ENCODE measurements at regions not wholly inside any gene's neighbourhood (a gene's known extent, or its start where the extent isn't known, plus 50 kb on each side); places are given as distances from the start of the nearest gene placed in this dataset.
"Not testable (repeated sequence)": the region's sequence is repeated elsewhere in the genome, so short reads cannot be mapped to it uniquely, and the experiment has no call there.

DNA sequence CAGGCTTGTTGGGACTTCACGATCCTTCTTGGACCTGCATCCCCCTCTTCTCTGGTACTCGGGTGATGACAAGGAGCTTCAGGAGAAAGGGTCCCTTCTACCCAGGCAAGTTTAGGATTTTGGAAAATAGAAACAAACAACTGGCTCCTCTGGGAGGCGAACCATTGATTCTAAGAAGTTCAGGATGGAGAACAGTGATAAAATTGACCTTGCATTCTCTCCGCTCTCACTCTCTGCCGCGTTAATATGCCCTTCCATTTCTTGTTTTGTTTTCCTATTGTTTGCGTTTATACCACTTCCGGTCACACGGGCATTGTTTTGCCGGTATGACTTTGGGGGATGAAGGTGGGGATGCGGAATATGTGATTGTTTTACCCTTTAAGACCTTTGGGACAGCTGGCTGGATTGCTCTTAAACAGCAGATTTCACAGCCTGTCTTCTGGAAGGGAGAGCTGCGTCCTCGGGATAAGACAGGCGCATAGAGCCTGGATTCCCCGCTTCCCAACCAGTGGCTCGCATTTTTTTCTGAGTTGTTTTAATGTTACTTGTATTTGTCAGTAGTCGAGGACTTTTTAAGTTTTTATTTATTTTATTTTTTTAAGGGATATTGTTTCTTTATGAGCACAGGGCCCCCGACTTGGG is 144.3 kb upstream of the ZNF184 start:
- no peak for DNase-seq

DNA sequence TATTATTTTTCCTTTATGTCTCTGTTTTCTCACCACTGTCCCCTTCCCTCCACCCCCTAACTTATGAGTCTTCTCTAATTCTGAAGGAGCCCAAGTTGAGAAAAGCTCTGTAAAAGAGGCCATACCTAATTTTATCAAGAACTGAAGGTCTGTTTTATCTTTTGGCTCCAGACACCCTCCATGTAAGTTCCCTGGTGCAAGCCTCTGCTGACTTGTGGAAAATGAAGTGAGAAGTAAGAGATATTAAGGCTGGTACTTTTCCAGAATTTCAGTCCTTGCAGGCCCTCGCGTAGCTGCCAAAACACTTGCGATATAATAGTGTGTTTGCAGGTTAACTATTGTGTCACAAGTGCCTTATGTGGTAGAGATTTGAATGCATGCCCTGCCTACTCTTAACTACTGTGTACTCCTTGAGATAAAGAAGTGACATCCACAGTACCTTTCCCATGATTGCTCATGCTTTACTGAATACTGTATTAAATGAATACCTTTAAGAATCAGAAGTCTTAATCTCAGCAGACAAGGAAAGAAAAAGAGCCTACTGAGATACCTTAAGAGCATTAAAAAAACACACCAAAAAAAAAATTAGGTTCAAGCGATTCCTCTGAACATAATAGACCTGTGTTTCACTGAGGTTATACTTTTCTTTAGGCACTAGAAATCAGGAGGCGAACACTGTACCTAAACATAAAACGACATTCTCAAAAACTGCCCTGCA is 143.6 kb upstream of the ZNF184 start:
- no peak for DNase-seq

DNA sequence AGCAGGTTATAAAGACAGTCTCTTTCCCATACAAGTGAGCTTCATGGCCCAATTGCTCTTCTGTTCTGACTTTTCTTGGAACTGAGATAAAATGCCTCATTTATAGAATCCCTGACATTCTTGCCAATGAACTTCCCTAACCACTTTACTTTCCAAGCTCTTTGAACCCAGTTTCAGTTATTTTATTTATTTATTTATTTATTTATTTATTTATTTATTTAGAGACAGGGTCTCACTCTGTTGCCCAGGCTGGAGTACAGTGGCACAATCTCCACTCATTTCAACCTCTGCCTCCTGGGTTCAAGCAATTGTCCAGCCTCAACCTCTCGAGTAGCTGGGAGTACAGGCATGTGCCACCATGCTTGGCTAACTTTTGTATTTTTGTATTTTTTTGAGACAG is 138.5 kb upstream of the ZNF184 start:
- no peak for DNase-seq

DNA sequence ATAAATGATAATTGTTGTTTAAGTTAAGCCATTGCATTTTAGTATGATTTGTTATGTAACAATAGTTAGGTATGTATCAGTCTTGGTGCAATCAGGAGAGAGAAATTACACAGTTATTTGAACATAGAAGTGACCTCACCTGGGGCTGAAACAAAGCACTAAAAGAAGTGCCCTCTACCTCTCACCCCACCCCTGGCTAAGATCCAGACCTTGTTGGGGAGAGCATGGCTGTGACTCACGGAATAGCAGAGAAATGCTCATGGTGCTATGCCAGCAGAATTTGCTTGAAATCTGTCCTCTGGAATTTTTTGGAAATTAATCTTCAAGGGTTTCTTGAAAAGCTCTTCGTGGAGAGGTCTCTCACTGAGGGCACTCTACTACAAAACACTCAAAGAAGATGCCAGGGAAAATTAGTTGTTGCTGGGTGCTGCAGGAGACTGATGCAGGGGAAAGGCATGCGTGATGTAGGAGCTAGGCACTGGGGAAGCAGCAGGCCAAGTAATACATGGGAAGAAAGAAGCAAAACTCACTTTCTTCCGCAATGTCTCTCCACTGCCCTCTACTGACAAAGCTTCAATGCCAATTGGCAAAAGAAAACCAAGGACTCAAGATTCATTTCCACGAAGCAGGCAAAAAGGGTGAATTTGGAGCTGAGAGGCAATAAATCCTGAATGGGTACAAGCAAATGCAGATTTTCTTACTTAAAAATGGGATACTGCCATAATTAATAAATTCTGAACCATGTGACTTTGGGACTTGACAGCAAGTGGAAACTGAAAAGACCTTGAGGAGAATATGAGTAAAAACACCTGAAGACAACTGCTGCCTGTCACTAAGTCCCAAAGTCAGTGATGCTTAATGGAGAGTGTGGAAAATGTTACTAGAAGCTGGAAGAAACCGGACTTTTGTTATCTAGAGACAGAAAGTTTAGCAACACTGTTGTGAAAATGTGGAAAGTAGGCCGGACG is 136.3 kb upstream of the ZNF184 start:
- peak; percentile 17 for DNase-seq

DNA sequence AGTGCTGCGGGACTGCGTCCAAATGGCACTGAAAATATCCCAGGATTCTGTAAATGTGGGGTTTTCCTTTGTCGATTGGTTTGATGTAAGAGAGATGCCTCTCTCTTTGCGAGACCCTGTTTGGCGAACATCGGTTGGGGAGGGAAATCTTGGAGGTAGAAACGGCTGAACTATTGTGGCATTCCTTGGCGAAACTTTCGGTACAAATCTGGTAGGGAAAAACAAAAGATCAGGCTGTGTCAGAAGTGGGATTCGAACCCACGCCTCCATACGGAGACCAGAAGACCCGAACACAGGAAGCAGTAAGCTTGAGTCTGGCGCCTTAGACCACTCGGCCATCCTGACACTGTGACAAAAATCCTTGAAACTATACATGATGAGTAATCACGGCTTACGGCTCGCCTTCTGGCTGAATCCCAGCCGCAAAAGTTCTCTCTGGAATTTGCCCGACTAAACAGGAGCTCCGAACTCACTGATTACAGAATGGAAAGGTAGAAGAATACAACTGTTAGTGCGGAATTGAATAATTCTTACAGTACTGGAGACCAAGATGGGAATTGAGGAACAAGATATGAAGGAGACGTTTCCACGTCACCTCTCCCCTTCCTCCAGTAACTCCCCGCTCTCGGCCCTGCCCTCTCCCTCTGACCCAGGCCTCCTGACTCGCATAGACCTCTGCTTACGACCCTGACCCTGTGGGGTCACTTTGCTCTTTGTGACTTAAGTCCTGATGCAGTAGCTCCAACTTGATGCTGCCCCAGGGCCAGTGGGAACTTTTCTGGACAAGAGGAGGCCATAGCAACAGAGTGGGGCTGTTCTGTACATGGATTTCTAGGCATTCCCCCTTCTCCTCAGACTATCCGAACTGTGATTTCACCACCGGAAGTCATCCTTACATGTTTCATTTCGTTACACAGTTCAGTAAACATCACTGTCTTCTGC is 132.8 kb upstream of the ZNF184 start:
- DNase-seq = peak; percentile 43

DNA sequence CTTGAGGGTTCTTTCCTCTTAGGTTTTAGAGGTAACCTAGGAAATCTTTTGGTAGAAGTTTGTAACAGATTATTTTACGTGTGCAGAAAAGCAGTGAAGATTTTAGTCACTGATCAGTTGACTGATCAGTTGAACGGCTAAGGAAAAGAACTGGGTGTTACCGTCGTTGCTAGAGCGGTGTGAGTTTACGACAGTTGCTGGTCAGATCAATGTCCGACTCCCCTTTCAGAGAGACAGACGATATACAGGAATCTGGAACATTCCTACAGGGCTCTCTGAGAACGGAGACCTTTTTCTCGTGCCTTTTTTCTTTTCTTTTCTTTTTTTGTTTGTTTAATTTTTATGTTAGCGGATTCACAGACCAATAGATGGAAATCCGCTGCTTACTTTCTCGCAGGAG is 132.1 kb upstream of the ZNF184 start:
- no peak for DNase-seq

DNA sequence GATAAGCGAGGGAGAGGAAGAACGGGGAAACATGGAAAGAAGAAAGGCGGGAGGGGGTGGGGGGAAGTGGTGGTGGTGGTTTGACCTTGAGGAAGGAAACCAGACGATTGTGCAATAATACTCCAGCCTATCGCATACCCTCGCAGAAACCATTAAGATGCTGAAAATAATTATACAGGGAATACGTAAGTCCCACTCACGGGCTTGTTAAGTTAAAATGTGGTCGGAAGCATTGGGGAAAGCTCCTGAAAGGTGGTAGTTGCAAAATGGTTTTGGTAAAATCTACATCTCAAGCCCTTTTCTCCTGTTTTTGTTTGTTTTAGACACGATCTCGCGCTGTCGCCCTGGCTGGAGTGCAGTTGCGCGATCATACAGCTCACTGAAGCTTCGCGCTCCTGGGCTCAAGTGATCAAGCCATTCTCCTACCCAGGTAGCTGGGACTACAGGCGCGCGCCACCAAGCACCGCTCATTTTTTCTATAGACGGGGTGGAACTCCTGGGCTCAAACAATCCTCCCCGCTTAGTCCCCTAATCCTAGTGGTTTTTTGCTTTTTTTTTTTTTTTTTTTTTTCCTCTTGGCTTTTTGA is 128.9 kb upstream of the ZNF184 start:
- DNase-seq = no peak

DNA sequence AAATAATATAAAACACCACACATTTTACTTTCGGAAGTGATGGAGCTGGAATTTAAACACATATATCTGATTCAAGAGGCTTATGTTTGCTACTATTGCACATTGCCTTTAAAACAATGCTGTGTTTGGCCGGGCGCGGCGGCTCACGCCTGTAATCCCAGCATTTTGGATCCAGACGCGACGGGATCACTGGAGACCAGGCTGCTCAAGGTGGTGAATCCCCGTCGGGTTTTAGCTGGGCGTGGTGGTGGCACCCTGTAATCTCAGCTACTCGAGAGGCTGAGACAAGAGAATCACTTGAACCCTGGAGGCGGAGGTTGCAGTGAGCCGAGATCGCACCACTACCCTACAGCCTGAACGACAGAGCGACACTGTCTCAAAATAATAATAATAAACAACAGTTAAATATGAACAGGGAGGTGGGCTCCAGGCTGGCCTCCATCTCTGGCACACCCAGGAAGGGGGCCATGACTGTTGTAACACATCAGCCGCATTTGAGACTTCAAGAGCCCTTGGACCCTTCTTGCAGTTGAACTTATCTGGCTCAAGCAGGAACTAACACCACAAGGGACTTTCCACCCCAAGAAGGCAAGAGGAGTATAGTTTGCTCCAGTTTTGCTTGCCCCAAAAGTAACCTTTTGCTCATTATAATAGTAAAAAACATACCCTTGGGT is 127.1 kb upstream of the ZNF184 start:
- DNase-seq = no peak

DNA sequence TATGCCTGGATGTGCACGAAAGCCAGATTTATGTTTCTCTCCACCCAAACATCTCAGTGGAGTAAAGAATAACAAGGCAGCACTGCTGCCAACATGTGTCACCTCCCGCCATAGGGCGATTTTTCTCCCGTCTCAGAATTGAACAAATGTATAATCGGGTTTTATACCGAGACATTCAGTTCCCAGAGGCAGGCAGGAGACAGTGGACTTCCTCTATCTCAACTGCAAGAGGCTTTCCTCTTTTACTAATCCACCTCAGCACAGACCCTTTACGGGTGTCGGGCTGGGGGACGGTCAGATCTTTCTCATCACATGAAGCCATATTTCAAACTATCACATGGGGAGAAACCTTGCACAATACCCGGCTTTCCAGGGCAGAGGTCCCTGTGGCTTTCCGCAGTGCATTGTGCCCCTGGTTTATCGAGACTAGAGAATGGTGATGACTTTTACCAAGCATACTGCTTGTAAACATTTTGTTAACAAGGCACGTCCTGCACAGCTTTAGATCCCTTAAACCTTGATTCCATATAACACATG is 124.2 kb upstream of the ZNF184 start:
- not testable (repeated sequence) for DNase-seq

DNA sequence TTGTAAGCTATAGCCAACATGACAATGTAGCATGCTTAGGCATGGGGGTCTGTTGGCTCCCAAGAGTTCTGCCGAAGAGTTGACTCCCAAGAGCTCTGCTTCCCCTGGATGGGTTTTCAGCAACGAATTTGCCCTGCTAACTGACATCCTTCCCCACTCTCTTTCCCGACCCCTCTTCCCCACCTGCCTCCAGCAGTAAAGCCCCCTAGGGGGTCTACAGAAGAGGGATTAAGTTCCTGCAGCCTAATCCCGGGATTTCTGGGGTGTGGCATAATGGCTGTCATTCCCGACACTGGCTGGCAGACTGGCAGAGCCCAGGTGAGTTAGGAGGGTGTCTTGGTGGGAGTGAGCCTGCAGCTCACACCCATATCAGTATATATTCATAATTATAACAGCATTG is 121.0 kb upstream of the ZNF184 start:
- DNase-seq = no peak

DNA sequence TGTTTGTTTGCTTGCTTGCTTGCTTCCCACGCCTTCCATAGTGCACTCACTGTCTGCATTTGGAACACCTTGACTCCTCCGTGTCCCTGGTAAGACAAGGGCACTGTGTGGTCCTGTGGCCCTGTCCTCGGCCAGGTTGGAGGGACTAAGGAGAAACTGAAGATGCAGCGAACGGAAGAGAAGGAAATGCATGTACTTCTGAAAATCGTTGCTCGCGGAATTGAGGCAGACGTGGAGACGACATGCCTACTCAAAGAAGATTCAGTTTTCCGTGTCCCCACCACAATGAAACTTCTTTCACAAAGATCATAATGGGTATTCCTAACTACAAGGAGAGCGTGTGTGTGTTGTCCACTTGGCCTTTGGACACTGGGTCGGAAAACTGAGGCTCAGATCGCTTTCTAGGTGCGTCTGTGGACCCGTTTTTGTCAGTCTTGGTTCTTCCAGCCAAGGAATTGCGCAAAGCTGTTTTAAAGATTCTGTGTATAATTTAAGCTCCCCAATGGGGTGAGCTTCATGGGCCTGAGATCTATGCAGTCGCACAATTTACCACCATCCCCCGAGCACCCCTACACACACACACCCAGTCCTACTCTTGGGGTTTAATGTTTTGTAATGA is 120.4 kb upstream of the ZNF184 start:
- no peak for DNase-seq

DNA sequence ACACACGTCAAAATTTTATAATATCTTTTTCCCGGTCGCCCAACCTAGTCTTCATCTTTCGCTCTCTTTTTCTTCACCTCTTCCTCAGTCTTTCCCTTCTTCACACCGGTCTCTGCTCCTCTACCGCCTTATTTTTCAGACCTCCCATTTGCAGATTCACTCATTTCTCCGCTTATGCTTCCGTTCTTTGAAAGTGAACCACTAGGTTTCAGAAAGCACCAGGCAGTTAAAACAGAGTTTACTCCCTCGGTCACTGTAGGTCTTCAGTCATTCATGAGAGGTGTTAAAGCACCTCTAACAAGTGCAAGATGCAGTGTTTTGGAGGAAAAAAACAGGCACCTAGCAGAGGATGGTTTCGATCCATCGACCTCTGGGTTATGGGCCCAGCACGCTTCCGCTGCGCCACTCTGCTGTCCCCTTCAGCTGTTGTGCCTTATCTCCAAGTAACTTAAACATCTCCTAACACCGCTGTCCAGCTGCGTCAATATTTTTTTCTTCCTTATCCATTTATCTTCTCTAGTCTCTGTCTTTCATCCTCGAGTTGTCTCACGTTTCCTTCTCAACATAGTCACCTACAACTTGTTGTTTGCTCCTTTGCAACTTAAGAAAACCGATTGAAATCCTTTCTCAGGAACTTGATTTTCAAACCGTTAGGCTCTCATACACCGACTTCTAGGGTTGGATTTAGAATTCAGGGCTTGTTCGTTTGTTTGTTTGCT is 119.7 kb upstream of the ZNF184 start:
- peak; percentile 65 for DNase-seq

DNA sequence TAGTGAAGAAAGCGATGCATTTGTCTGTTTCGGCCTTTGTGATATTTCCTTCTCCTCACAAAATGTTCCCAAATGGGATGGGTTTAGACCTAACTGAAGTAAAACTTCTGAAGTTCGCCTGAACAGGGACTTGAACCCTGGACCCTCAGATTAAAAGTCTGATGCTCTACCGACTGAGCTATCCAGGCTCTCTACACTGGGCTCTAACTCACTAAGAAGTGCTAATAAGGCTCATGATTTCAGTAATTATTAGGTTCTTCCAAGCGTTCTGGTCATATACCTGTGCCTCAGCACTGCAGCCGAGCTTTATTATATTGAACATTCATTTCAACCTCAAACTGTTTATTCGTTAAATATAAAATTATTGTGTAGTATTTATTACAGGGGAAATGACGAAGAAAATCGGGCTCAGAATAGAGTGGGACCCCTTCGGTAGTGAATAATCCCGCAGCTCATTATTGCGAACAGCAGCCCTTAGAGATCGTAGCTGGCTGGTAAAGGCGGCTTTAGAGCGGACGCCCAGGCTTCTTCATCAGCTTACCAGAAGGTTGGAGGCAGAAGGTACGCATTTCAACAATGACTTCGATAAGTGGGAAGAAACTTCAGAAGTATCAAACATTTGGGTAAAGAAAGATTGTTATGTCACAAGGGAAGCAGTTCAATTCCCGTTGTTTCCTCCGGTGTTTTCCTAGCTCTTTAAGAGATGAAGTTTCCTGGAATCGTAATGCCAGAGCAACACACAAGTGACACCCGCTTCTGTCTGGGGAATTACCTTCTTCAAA is 119.0 kb upstream of the ZNF184 start:
- peak; percentile 36 for DNase-seq

DNA sequence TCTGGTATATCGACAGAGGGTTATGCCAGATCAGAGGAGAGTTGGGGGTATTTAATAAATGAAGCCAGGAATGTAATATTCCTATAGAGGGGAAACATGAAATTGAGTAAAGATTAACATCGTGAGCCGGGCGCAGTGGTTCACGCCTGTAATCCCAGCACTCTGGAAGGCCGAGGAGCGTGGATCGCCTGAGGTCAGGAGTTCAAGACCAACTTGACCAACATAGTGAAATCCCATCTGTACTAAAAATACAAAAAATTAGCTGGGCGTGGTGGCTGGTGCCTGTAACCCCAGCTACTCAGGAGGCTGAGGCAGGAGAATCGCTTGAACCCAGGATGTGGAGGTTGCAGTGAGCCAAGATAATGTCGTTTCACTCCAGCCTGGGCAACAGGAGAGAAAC is 112.4 kb upstream of the ZNF184 start:
- not testable (repeated sequence) for DNase-seq

DNA sequence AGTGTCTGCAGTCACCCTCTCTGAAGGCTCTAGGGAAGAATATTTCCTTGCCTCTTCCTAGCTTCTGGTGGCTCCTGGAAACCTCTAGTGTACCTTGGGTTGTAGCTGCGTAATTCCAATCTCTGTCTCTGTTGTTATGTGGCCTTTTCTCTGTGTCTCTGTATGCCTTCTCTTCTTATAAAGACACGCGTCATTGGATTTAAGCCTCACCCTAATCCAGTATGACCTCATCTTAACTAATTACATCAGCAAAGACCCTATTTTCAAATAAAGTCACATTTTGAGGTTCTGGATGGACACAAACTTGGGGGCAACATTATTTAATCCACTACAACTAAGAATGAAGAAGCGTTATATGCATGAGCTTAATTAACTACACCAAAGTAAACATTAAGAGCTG is 111.4 kb upstream of the ZNF184 start:
- no peak for DNase-seq

DNA sequence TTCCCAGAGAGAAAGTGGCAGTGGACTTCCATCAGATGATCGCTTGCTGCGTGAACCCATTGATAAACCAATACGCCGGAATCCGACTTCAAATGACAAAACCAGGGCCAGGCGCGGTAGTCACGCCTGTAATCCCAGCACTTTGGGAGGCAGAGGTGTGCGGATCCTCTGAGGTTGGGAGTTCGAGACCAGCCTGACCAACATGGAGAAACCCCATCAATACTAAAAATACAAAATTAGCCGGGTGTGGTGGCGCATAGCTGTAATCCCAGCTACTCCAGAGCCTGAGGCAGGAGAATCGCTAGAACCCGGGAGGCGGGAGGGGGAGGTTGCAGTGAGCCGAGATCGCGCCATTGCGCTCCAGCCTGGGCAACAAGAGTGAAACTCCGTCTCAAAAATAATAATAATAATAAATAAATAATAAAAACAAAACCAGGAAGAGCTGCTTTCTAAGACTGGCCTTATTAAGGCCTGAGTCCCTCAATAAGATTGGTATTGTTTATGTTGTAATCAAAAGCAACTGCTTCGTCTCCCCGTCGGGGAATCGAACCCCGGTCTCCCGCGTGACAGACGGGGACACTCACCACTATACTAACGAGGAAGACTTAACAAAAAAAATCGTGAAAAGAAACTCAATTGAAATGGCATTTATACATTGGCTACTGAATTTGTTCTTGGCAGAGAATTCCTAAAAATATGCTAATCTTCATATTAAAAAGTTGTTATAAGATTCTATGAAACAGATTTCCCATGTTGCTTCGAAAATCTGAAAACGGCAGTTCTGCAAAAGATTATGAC is 110.2 kb upstream of the ZNF184 start:
- peak; percentile 80 for DNase-seq

DNA sequence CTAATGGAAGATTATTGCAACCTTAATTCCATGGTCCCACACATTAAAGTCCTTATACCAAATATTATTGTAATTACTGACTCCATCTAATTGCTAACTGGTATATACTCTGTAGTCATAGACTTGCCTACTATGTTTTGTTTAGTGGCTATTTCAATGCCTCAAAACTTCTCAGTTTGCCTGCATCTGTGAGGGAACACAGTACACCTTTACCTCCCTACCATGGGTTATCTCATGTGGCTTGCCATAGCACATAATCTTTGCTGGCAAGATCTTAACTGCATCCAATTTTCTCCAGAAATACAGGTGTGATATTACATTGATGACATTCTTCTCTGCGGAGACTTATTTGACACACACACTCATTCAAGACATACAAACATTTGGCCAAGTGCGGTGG is 107.1 kb upstream of the ZNF184 start:
- DNase-seq = no peak

DNA sequence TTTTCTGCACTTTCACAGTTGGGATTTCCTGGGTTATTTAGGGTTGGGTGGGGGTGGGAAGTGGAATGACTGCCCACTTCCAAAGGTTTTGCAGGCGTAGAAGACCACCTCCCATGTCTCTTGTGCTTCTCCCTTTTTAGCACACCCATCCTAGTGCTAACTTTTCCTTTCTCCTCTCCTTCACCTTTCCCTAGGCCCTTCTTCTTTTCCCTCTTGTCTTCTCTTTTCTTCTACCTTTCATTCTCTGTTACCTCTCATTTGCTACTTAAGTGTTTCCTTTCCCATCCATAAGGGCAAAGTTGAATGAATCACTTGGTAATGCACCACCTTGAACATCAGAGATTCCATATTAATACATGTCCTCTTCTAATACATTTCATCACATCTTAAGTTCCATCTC is 105.0 kb upstream of the ZNF184 start:
- DNase-seq = no peak
